ENCODE measurements at regions not wholly inside any gene's neighbourhood (a gene's known extent, or its start where the extent isn't known, plus 50 kb on each side); places are given as distances from the start of the nearest gene placed in this dataset.

DNA sequence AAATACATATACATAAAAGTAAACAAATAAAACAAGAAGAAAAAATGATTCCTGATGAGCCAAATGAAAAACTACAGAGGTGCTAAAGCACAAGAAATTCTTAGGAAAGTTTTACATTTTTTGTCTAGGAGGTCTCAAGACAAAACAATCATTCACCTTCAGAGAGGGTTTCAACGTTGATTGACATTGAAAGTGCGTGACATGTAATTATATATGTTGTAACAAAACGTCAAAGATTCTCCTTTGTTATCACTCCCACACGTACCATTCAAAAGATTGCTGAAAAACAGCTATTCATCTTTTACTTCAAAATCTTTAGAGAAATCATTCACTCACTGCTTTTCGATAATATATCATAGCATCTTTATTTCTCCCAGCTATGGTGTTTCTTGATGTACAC lies 375.9 kb downstream of the NEBL start:
- TF ChIP-seq, protein P1, sequence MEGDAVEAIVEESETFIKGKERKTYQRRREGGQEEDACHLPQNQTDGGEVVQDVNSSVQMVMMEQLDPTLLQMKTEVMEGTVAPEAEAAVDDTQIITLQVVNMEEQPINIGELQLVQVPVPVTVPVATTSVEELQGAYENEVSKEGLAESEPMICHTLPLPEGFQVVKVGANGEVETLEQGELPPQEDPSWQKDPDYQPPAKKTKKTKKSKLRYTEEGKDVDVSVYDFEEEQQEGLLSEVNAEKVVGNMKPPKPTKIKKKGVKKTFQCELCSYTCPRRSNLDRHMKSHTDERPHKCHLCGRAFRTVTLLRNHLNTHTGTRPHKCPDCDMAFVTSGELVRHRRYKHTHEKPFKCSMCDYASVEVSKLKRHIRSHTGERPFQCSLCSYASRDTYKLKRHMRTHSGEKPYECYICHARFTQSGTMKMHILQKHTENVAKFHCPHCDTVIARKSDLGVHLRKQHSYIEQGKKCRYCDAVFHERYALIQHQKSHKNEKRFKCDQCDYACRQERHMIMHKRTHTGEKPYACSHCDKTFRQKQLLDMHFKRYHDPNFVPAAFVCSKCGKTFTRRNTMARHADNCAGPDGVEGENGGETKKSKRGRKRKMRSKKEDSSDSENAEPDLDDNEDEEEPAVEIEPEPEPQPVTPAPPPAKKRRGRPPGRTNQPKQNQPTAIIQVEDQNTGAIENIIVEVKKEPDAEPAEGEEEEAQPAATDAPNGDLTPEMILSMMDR (IDR thresholded peaks at IDR 0.05; ENCODE audit: insufficient read depth, low read length), result no peak
- no peak overlapping the region for H3K4me3 ChIP-seq (ENCODE audit: low read depth, low read length)
- DNase-seq (ENCODE audit: low read depth), result no peak

DNA sequence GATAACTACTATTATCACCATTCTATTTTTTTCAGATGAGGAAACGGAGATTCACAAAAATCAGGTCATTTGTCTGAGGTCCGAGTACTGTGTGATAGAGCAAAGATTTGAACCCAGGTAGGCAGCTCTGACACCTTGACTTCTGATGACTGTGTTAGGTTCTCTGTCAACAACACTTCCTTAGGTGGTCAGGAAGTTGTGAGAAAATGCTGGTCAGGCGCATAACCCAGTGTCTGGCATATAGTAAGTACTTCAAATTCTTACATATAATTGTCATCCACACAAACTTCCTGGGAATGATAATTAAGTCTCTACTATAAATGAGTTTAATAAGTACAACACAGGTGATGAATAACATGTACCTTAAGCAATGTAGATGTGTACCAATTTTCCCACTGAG lies 381.5 kb downstream of the NEBL start:
- TF ChIP-seq, protein P1 (IDR thresholded peaks at IDR 0.05; ENCODE audit: insufficient read depth, low read length), result no peak
- H3K4me3 ChIP-seq (ENCODE audit: low read depth, low read length), result no peak overlapping the region
- DNase-seq (ENCODE audit: low read depth), result no peak

GRCh38 chr10:20512631-20513030 lies 384.5 kb downstream of the NEBL start:
- TF ChIP-seq, protein P1 (IDR thresholded peaks at IDR 0.05; ENCODE audit: insufficient read depth, low read length), result no peak
- DNase-seq (ENCODE audit: low read depth), result no peak
- H3K4me3 ChIP-seq (ENCODE audit: low read depth, low read length), result no peak overlapping the region

- no peak for DNase-seq (ENCODE audit: low read depth)
- TF ChIP-seq, protein P1 (IDR thresholded peaks at IDR 0.05; ENCODE audit: insufficient read depth, low read length), result no peak
- no peak overlapping the region for H3K4me3 ChIP-seq (ENCODE audit: low read depth, low read length)
Observed at GRCh38 chr10:20508921-20509320, 388.2 kb downstream of the NEBL start.

DNA sequence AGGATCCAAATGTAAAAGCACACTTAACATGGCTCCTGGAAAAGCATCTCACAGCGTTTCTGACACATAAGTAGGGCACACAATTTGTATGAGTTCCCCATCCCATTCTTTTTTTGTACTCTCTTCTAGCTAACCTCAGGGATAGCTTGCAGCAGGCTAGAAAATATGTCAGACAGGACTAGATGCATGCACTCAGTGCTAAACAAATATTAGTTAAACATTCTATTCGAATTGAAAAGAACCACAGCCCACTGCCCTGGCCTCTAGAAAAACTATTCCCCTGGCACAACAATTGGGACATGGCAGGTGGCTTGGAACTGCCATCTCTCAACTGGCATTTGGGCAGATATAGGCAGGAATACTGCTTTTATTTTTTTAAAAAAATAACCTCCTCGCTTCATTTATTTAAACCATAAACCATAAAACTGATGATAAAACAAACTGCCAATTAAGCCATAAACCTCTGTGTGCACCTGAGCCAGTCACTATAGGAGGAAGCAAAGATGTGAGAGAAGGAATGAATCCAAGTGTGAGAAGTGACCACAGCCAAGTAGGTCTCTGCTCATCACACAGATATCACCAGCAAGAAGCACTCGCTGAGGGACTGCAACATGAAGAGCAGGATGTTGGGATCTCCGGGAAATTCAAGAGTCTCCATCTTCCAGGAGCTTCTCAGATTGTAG lies 394.1 kb downstream of the NEBL start:
- DNase-seq (ENCODE audit: low read depth), result no peak
- no peak overlapping the region for H3K4me3 ChIP-seq (ENCODE audit: low read depth, low read length)
- TF ChIP-seq, protein P1 (IDR thresholded peaks at IDR 0.05; ENCODE audit: insufficient read depth, low read length), result no peak

DNA sequence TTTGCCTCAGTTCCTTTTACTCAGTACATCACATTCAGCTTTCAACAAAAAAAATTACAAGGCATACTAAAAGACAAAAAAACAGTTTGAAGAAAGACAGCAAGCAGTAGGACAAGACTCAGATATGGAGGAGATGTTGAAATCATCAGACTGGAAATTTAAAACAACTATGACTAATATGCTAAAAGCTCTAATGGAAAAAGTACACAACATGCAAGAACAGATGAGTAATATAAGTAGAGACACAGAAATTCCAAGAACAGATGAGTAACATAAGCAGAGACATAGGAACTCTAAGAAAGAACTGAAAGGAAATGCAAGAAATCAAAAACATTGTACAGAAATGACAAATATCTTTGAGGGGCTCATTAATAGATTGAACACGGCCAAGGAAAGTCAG lies 402.6 kb downstream of the NEBL start:
- no peak for DNase-seq (ENCODE audit: low read depth)
- H3K4me3 ChIP-seq (ENCODE audit: low read depth, low read length), result no peak overlapping the region
- TF ChIP-seq, protein P1 (IDR thresholded peaks at IDR 0.05; ENCODE audit: insufficient read depth, low read length), result no peak

- no peak for DNase-seq (ENCODE audit: low read depth)
- TF ChIP-seq, protein P1 (IDR thresholded peaks at IDR 0.05; ENCODE audit: insufficient read depth, low read length), result no peak
- H3K4me3 ChIP-seq (ENCODE audit: low read depth, low read length), result no peak overlapping the region
Observed at GRCh38 chr10:20492447-20492846, 404.7 kb downstream of the NEBL start.
